Smooth muscle cell (in vitro differentiated cells): ENCODE measurements at regions not wholly inside any gene's neighbourhood (a gene's known extent, or its start where the extent isn't known, plus 50 kb on each side); places are given as distances from the start of the nearest gene placed in this dataset.

Source experiments
- DNase-seq: peaks from one replicate; lab custom pipeline; 2025; ENCODE audit not compliant: unreplicated experiment; lab: John Stamatoyannopoulos, UW
- H2AFZ ChIP-seq: fragments of 200-600 bp; sonication (generic); 2 replicates; pipeline ENCODE4 v1.6.0; 2016; ENCODE audit warnings: antibody characterized with exemption, low read depth, mild to moderate bottlenecking
- H3F3A ChIP-seq: fragments of 200-600 bp; sonication (generic); 2 replicates; pipeline ENCODE4 v1.6.0; 2017; ENCODE audit warnings: antibody characterized with exemption, low read depth
- H3K27ac ChIP-seq: fragments of 200-600 bp; sonication (generic); 2 replicates; pipeline ENCODE4 v1.5.1; 2016; ENCODE audit warnings: low read depth, mild to moderate bottlenecking
- H3K27me3 ChIP-seq: fragments of 200-600 bp; sonication (generic); 2 replicates; pipeline ENCODE4 v1.6.1; 2016; ENCODE audit warnings: low read depth, mild to moderate bottlenecking
- H3K36me3 ChIP-seq: fragments of 200-600 bp; sonication (generic); 2 replicates; pipeline ENCODE4 v1.5.1; 2016; ENCODE audit warnings: low read depth
- H3K4me1 ChIP-seq: fragments of 200-600 bp; sonication (generic); 2 replicates; pipeline ENCODE4 v1.5.1; 2016; ENCODE audit warnings: low read depth
- H3K4me2 ChIP-seq: fragments of 200-600 bp; sonication (generic); 2 replicates; pipeline ENCODE4 v1.6.0; 2016; ENCODE audit warnings: mild to moderate bottlenecking
- H3K4me3 ChIP-seq: fragments of 200-600 bp; sonication (generic); 2 replicates; pipeline ENCODE4 v1.5.1; 2016; ENCODE audit warnings: mild to moderate bottlenecking
- H3K79me2 ChIP-seq: fragments of 200-600 bp; sonication (generic); 2 replicates; pipeline ENCODE4 v1.6.0; 2016; ENCODE audit warnings: low read depth, mild to moderate bottlenecking
- H3K9ac ChIP-seq: fragments of 200-600 bp; sonication (generic); 2 replicates; pipeline ENCODE4 v1.6.0; 2016; ENCODE audit warnings: low read depth
- H3K9me3 ChIP-seq: fragments of 200-600 bp; sonication (generic); replicated peaks from 2 replicates; pipeline ENCODE4 v1.5.1; 2016; ENCODE audit warnings: low read depth
- H4K20me1 ChIP-seq: fragments of 200-600 bp; sonication (generic); 2 replicates; pipeline ENCODE4 v1.6.0; 2016; ENCODE audit warnings: low read depth
- WGBS: methylation state at CpG from one replicate; pipeline ENCODE4 v1.1.7; 2016; ENCODE audit warnings: low lambda C conversion rate; 5-methylcytosine and 5-hydroxymethylcytosine counted together
- TF ChIP-seq, protein P1 (sequence below): fragments of 200-600 bp; sonication (generic); IDR thresholded peaks from 2 replicates; pipeline ENCODE4 v1.5.1; 2017; ENCODE audit warnings: borderline replicate concordance, mild to moderate bottlenecking, antibody characterized with exemption; ENCODE audit not compliant: insufficient read depth, poor library complexity, severe bottlenecking

DNA sequence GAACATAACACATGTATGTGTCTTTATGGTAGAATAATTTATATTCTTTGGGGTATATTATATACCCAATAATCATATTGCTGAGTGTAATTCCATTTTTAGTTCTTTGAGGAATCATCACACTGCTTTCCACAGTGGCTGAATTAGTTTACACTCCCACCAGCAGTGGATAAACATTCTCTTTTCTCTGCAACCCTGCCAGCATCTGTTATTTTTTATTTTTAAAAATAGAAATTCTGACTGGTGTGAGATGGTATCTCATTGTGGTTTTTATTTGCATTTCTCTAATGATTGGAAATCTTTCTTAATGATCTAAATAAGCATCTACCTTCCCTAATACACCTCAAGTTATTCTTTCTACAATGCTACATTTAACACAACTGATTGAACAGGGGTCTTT, 346.2 kb upstream of the LYPLAL1 start:
- TF ChIP-seq, protein P1, sequence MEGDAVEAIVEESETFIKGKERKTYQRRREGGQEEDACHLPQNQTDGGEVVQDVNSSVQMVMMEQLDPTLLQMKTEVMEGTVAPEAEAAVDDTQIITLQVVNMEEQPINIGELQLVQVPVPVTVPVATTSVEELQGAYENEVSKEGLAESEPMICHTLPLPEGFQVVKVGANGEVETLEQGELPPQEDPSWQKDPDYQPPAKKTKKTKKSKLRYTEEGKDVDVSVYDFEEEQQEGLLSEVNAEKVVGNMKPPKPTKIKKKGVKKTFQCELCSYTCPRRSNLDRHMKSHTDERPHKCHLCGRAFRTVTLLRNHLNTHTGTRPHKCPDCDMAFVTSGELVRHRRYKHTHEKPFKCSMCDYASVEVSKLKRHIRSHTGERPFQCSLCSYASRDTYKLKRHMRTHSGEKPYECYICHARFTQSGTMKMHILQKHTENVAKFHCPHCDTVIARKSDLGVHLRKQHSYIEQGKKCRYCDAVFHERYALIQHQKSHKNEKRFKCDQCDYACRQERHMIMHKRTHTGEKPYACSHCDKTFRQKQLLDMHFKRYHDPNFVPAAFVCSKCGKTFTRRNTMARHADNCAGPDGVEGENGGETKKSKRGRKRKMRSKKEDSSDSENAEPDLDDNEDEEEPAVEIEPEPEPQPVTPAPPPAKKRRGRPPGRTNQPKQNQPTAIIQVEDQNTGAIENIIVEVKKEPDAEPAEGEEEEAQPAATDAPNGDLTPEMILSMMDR, result no peak
- no peaks in the 10 kb centered on the region for H3K79me2 ChIP-seq
- H3K4me2 ChIP-seq, result no peak overlapping the region
- H3K9ac ChIP-seq, result no peak overlapping the region
- DNase-seq, result no peak
- no peaks in the 10 kb centered on the region for H3K27me3 ChIP-seq
- H3K9me3 ChIP-seq, result no peaks in the 10 kb centered on the region
- H3K4me3 ChIP-seq, result no peak overlapping the region
- H2AFZ ChIP-seq, result no peak overlapping the region
- no peaks in the 10 kb centered on the region for H4K20me1 ChIP-seq
- no peaks in the 10 kb centered on the region for H3K36me3 ChIP-seq
- H3K4me1 ChIP-seq, result no peaks in the 10 kb centered on the region
- no peak overlapping the region for H3K27ac ChIP-seq
- no peaks in the 10 kb centered on the region for H3F3A ChIP-seq

DNA sequence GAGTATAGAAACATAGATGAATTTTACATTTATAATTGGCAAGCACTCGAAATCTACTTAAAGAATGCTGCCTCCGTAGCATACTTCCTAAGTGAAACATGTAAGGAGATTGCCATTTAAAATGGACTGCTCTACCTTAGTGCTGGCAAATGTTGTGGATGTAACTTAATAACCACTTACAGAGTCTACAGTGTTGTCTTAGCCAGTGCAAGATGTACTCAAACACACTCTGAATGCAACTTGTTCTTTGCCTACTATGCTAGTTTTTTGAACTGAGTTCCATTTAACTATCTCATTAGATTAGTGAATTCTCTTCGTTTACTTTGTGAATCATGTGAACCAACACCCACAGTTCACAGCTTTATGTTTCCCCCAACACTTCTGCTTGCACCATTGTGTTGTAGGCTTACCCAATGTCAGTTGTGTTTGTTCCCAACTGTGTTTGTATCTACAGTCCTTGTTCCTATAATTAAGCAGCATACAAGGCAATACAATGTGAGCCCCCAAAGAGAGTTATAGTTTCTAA, 345.5 kb upstream of the LYPLAL1 start:
- Histone ChIP-seq H2AFZ (no peak overlapping the region), H3K27me3 (no peaks in the 10 kb centered on the region), H3K9ac (no peak overlapping the region), H4K20me1 (no peaks in the 10 kb centered on the region), H3K4me3 (no peak overlapping the region), H3F3A (no peaks in the 10 kb centered on the region), H3K27ac (no peak overlapping the region), H3K36me3 (no peaks in the 10 kb centered on the region), H3K9me3 (no peaks in the 10 kb centered on the region), H3K4me1 (no peaks in the 10 kb centered on the region), H3K79me2 (no peaks in the 10 kb centered on the region), H3K4me2 (no peak overlapping the region)
- WGBS, result 89% methylated on average over 3 of the region's 3 CpGs
- TF ChIP-seq, protein P1, result no peak
- DNase-seq, result no peak

DNA sequence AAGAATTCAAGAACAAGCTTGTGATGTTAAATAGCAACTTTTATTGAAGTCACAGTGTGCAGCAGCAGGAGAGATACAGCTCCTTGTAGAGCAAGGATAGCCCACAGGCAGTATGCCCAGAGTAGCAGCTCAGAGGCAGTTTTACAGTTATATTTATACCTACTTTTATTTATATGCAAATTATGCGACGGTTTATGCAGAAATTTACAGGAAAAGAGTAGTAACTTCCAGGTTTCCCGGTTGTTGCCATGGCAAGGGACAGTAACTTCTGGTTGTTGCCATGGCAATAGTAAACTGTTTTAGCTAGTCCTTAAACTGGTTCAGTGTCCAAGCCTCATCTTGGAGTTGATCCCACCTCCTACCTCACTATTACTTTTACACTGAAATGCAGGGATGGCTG, 344.6 kb upstream of the LYPLAL1 start:
- no peak for DNase-seq
- no peaks in the 10 kb centered on the region for H3K9me3 ChIP-seq
- H3K27ac ChIP-seq, result no peak overlapping the region
- no peaks in the 10 kb centered on the region for H3K36me3 ChIP-seq
- no peaks in the 10 kb centered on the region for H3K27me3 ChIP-seq
- H3K4me3 ChIP-seq, result no peak overlapping the region
- H3K4me1 ChIP-seq, result no peaks in the 10 kb centered on the region
- H3K9ac ChIP-seq, result no peak overlapping the region
- no peak overlapping the region for H2AFZ ChIP-seq
- TF ChIP-seq, protein P1, result no peak
- H3K79me2 ChIP-seq, result no peaks in the 10 kb centered on the region
- H3K4me2 ChIP-seq, result no peak overlapping the region
- WGBS, result 82% methylated on average over 3 of the region's 3 CpGs
- no peaks in the 10 kb centered on the region for H4K20me1 ChIP-seq
- H3F3A ChIP-seq, result no peaks in the 10 kb centered on the region

DNA sequence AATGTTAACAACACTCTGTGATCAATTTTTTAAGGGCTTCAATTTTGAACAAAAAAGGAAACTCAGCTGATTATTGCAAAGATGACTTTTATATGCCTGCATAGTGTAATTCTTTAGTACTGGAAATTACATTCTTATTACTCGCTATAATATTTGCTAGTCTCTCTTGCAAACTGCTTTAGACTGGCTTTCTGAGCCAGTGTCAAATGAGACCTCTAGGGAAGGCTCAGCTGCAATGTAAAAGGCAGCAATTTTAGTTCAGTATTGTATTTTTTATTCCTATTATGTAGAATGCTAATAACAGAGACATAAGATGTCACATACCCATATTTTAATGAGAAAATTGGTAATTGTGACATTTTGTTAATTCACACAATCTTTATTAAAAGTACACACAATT, 338.1 kb upstream of the LYPLAL1 start:
- Histone ChIP-seq H3K36me3 (no peaks in the 10 kb centered on the region), H3F3A (no peaks in the 10 kb centered on the region), H3K79me2 (no peaks in the 10 kb centered on the region), H3K9ac (no peak overlapping the region), H3K27me3 (no peaks in the 10 kb centered on the region), H3K27ac (no peak overlapping the region), H3K4me2 (no peak overlapping the region), H2AFZ (no peak overlapping the region), H3K4me3 (no peak overlapping the region), H3K9me3 (no peaks in the 10 kb centered on the region), H3K4me1 (no peaks in the 10 kb centered on the region), H4K20me1 (no peaks in the 10 kb centered on the region)
- TF ChIP-seq, protein P1, result no peak
- 91% methylated on average over 1 of the region's 1 CpG for WGBS
- DNase-seq, result no peak
